PFSK-1 (cell line): ENCODE measurements at regions not wholly inside any gene's neighbourhood (a gene's known extent, or its start where the extent isn't known, plus 50 kb on each side); places are given as distances from the start of the nearest gene placed in this dataset.

ENCODE experiments used
- FOXP2 ChIP-seq: optimal IDR thresholded peaks from 2 replicates; pipeline ENCODE3; 2011; ENCODE audit warnings: borderline replicate concordance, control low read depth, inconsistent platforms; ENCODE audit not compliant: insufficient read depth; ENCODE audit errors: extremely low read length, extremely low read depth
- POLR2AphosphoS5 ChIP-seq: IDR thresholded peaks from 2 replicates; pipeline ENCODE4 v1.6.1; 2012; ENCODE audit warnings: low read depth, mild to moderate bottlenecking, control low read depth, low read length, moderate library complexity
- SIN3A ChIP-seq: IDR thresholded peaks from 2 replicates; pipeline ENCODE4 v1.6.1; 2012; ENCODE audit warnings: mild to moderate bottlenecking, low read length, moderate library complexity, borderline replicate concordance; ENCODE audit not compliant: insufficient read depth
- TAF1 ChIP-seq: IDR thresholded peaks from 2 replicates; pipeline ENCODE4 v1.6.1; 2012; ENCODE audit warnings: low read length, control low read depth, borderline replicate concordance; ENCODE audit not compliant: insufficient read depth
- TF ChIP-seq, protein P1 (sequence below), 2 experiments: IDR thresholded peaks; 2 replicates each; pipeline versions ENCODE4 v1.6.1 to v1.8.0; 2011 to 2012; ENCODE audit warnings: low read depth in 2 of 2, low read length in 2 of 2, control low read depth in 1 of 2, inconsistent platforms in 1 of 2, mild to moderate bottlenecking in 1 of 2, moderate library complexity in 1 of 2; ENCODE audit not compliant: insufficient read depth in 1 of 2

DNA sequence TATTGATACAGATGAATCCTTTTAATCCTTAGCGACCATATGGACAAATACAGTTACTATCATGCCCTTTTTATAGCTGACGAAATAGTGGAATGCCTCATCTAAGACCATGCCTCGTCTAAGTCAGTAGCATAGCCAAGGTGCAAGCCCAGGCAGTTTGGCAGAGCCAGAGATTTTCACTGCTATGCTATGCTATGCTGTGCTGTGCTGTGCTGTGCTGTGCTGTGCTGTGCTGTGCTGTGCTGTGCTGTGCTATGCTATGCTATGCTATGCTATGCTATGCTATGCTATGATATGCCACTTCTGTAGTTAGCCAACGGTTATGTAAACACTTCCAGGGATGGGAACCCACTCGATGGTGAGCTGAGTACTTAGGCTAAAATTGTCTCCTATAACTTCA, 91.6 kb upstream of the MAP4K3 start:
- TF ChIP-seq FOXP2 (no peak), TAF1 (no peak), POLR2AphosphoS5 (no peak), SIN3A (no peak)
- TF ChIP-seq, protein P1, sequence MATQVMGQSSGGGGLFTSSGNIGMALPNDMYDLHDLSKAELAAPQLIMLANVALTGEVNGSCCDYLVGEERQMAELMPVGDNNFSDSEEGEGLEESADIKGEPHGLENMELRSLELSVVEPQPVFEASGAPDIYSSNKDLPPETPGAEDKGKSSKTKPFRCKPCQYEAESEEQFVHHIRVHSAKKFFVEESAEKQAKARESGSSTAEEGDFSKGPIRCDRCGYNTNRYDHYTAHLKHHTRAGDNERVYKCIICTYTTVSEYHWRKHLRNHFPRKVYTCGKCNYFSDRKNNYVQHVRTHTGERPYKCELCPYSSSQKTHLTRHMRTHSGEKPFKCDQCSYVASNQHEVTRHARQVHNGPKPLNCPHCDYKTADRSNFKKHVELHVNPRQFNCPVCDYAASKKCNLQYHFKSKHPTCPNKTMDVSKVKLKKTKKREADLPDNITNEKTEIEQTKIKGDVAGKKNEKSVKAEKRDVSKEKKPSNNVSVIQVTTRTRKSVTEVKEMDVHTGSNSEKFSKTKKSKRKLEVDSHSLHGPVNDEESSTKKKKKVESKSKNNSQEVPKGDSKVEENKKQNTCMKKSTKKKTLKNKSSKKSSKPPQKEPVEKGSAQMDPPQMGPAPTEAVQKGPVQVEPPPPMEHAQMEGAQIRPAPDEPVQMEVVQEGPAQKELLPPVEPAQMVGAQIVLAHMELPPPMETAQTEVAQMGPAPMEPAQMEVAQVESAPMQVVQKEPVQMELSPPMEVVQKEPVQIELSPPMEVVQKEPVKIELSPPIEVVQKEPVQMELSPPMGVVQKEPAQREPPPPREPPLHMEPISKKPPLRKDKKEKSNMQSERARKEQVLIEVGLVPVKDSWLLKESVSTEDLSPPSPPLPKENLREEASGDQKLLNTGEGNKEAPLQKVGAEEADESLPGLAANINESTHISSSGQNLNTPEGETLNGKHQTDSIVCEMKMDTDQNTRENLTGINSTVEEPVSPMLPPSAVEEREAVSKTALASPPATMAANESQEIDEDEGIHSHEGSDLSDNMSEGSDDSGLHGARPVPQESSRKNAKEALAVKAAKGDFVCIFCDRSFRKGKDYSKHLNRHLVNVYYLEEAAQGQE (IDR thresholded peaks at IDR 0.05; ENCODE audit: insufficient read depth in 1 of 2, low read depth in 2 of 2, low read length in 2 of 2), result no peak

DNA sequence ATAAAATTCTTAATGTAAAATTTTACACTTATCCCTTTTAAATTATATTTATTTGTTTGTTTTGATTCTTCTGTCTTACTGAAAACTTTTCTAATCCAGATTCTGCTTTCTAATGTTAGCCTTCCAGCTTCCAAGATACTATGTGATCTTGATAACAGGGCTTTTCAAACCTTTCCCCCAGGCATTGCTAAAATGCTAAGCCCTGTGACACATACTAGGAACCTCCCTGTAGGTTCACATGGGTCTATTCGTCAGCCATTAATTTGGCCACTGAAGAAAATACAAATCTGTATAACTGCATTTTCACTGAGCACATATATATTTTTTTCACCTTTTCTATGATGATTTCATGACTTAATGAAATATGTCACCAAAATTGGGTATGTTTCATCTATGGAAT, 92.8 kb upstream of the MAP4K3 start:
- TF ChIP-seq SIN3A (no peak), FOXP2 (no peak), TAF1 (no peak), POLR2AphosphoS5 (no peak)
- TF ChIP-seq, protein P1 (IDR thresholded peaks at IDR 0.05; ENCODE audit: insufficient read depth in 1 of 2, low read depth in 2 of 2, low read length in 2 of 2), result no peak

DNA sequence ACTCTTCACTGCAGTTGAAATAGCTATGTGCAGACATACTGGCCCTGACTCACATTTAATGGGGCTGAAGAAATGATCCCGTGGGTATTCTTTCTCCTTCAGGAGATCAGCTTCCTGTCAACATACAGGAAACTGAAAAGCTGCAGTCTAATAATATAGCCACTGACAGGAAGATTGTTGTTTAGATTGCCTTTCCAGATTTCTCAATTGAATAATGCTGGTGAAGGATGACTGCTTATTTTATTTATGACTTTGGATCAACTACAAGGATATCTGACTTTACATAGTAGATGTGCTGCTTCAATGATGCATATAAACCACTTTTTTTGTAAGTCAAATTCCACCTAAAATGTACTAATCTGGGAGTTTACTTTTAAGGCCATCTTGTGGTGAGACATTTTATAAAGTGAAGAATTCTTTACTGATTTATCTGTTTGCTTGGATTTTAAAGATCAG, 93.4 kb upstream of the MAP4K3 start:
- no peak for TF ChIP-seq TAF1
- no peak for TF ChIP-seq FOXP2
- TF ChIP-seq POLR2AphosphoS5, result 0 out of 2 replicates have a peak, but pooled peaks have one; percentile 36
- TF ChIP-seq, protein P1 (IDR thresholded peaks at IDR 0.05; ENCODE audit: insufficient read depth in 1 of 2, low read depth in 2 of 2, low read length in 2 of 2), result no peak
- TF ChIP-seq SIN3A, result 0 out of 2 replicates have a peak, but pooled peaks have one; percentile 31

DNA sequence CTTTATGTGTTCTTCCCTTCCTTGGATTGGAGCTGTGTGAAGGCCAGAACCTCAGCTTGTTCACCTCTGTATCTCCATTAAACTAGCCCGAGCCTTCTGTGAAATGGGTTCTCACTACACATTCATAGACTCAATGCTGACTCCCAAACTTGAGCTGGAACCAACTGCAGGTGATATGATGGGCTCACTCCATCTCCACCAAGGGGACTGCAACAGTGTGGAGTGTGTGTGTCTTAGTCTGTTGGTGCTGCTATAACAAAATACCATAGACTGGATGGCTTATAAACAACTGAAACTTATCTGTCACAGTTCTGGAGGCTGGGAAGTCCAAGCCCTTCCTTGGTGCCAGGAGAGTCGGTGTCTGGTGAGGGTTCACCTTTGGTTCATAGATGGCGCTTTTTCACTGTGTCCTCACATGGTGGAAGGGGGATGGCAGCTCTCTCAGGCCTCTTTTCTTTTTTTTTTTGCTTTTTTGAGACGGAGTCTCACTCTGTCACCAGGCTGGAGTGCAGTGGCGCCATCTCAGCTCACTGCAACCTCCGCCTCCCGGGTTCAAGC, 94.2 kb upstream of the MAP4K3 start:
- TF ChIP-seq FOXP2 (no peak), SIN3A (no peak), POLR2AphosphoS5 (no peak), TAF1 (no peak)
- TF ChIP-seq, protein P1 (IDR thresholded peaks at IDR 0.05; ENCODE audit: insufficient read depth in 1 of 2, low read depth in 2 of 2, low read length in 2 of 2), result no peak

DNA sequence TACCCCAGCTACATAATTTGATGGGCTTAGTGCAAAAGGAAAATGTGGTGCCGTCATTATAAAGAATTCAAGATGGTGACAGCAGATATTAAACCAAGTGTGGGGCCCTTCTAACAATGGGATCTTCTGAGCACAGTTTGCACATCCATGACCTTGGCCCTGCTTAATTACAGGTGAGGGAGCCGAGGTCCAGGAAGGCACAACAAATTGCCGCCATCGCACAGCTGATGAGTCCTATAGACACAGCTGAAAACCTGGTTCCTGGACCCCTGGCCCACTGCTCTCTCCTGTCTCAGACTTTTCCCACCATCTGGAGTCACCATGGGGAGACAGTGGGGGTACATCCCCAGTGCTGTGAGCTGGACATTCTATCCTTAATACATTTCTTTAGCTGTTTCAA, 95.8 kb upstream of the MAP4K3 start:
- TF ChIP-seq SIN3A (no peak), TAF1 (no peak), FOXP2 (no peak), POLR2AphosphoS5 (no peak)
- TF ChIP-seq, protein P1 (IDR thresholded peaks at IDR 0.05; ENCODE audit: insufficient read depth in 1 of 2, low read depth in 2 of 2, low read length in 2 of 2), result no peak
